HUES6 (cell line): ENCODE measurements at regions not wholly inside any gene's neighbourhood (a gene's known extent, or its start where the extent isn't known, plus 50 kb on each side); places are given as distances from the start of the nearest gene placed in this dataset.
"Not testable (repeated sequence)": the region's sequence is repeated elsewhere in the genome, so short reads cannot be mapped to it uniquely, and the experiment has no call there.

Experiments
- H3K27ac ChIP-seq: 2 replicates; pipeline ENCODE4 v1.7.0; 2013; ENCODE audit warnings: low read depth, mild to moderate bottlenecking, low read length, inconsistent platforms
- H3K27me3 ChIP-seq: 2 replicates; pipeline ENCODE4 v1.6.1; 2013; ENCODE audit warnings: low read length; ENCODE audit not compliant: control insufficient read depth, insufficient read depth
- H3K36me3 ChIP-seq: 2 replicates; pipeline ENCODE4 v1.6.1; 2013; ENCODE audit warnings: low read length; ENCODE audit not compliant: control insufficient read depth, insufficient read depth
- H3K4me1 ChIP-seq: 2 replicates; pipeline ENCODE4 v1.6.1; 2013; ENCODE audit warnings: low read length; ENCODE audit not compliant: control insufficient read depth, insufficient read depth
- H3K4me3 ChIP-seq: 2 replicates; pipeline ENCODE4 v1.5.1; 2013; ENCODE audit warnings: low read depth, low read length
- H3K9ac ChIP-seq: one replicate; pipeline ENCODE4 v1.6.1; 2013; ENCODE audit warnings: mild to moderate bottlenecking, low read length
- H3K9me3 ChIP-seq: 2 replicates; pipeline ENCODE4 v1.6.1; 2013; ENCODE audit warnings: low read depth, low read length; ENCODE audit not compliant: control insufficient read depth, insufficient read depth

- H3K4me1 ChIP-seq, result no peaks in the 10 kb centered on the region
- H3K9ac ChIP-seq, result no peak overlapping the region
- H3K27ac ChIP-seq, result no peak overlapping the region
- H3K36me3 ChIP-seq, result no peaks in the 10 kb centered on the region
- H3K9me3 ChIP-seq, result no peaks in the 10 kb centered on the region
- no peaks in the 10 kb centered on the region for H3K27me3 ChIP-seq
- no peak overlapping the region for H3K4me3 ChIP-seq
These were observed 243.0 kb upstream of the CYRIA start for GRCh38 chr2:16908656-16909055.

- H3K27me3 ChIP-seq, result no peaks in the 10 kb centered on the region
- no peaks in the 10 kb centered on the region for H3K4me1 ChIP-seq
- H3K9me3 ChIP-seq, result no peaks in the 10 kb centered on the region
- H3K9ac ChIP-seq, result no peak overlapping the region
- no peak overlapping the region for H3K27ac ChIP-seq
- H3K36me3 ChIP-seq, result no peaks in the 10 kb centered on the region
- no peak overlapping the region for H3K4me3 ChIP-seq
These were observed 242.1 kb upstream of the CYRIA start for GRCh38 chr2:16907645-16908282.

- H3K9me3 ChIP-seq, H3K27ac ChIP-seq, H3K9ac ChIP-seq, H3K4me1 ChIP-seq, H3K36me3 ChIP-seq, H3K4me3 ChIP-seq, H3K27me3 ChIP-seq: not testable (repeated sequence)
These were observed 239.7 kb upstream of the CYRIA start for GRCh38 chr2:16905325-16905724.

- H3K4me3 ChIP-seq, result no peak overlapping the region
These were observed 234.9 kb upstream of the CYRIA start for GRCh38 chr2:16900405-16901025.

GRCh38 chr2:16899958-16900357, 234.3 kb upstream of the CYRIA start:
- H3K27ac ChIP-seq, result no peak overlapping the region

More at GRCh38 chr2:16900405-16901025, 234.9 kb upstream of the CYRIA start:
- Histone ChIP-seq H3K27me3 (no peaks in the 10 kb centered on the region), H3K36me3 (no peaks in the 10 kb centered on the region), H3K4me1 (no peaks in the 10 kb centered on the region), H3K9ac (no peak overlapping the region), H3K27ac (no peak overlapping the region), H3K9me3 (no peaks in the 10 kb centered on the region)

GRCh38 chr2:16890081-16890480, 224.4 kb upstream of the CYRIA start:
- Histone ChIP-seq H3K9ac (no peak overlapping the region), H3K4me3 (no peak overlapping the region), H3K27ac (no peak overlapping the region), H3K4me1 (peaks cover 6% of the 10 kb centered on the region; the same call in 1 of the 2 replicates), H3K36me3 (no peaks in the 10 kb centered on the region), H3K27me3 (no peaks in the 10 kb centered on the region), H3K9me3 (no peaks in the 10 kb centered on the region)

More at GRCh38 chr2:16899958-16900357, 234.3 kb upstream of the CYRIA start:
- Histone ChIP-seq H3K9me3 (no peaks in the 10 kb centered on the region), H3K9ac (no peak overlapping the region), H3K4me1 (no peaks in the 10 kb centered on the region), H3K36me3 (no peaks in the 10 kb centered on the region), H3K4me3 (no peak overlapping the region), H3K27me3 (no peaks in the 10 kb centered on the region)

GRCh38 chr2:16885027-16885426, 219.4 kb upstream of the CYRIA start:
- Histone ChIP-seq H3K27ac (no peak overlapping the region), H3K36me3 (no peaks in the 10 kb centered on the region), H3K4me3 (no peak overlapping the region), H3K4me1 (peaks cover 8% of the 10 kb centered on the region), H3K9me3 (no peaks in the 10 kb centered on the region), H3K27me3 (no peaks in the 10 kb centered on the region), H3K9ac (no peak overlapping the region)

GRCh38 chr2:16882706-16883105, 217.1 kb upstream of the CYRIA start:
- H3K9me3 ChIP-seq, result no peaks in the 10 kb centered on the region
- H3K4me1 ChIP-seq, result peaks cover 5% of the 10 kb centered on the region; the same call in 1 of the 2 replicates
- H3K9ac ChIP-seq, result no peak overlapping the region
- H3K36me3 ChIP-seq, result no peaks in the 10 kb centered on the region
- no peak overlapping the region for H3K27ac ChIP-seq
- H3K4me3 ChIP-seq, result no peak overlapping the region
- H3K27me3 ChIP-seq, result no peaks in the 10 kb centered on the region

GRCh38 chr2:16881122-16881521, 215.5 kb upstream of the CYRIA start:
- no peaks in the 10 kb centered on the region for H3K36me3 ChIP-seq
- H3K27ac ChIP-seq, result no peak overlapping the region
- H3K9ac ChIP-seq, result no peak overlapping the region
- no peaks in the 10 kb centered on the region for H3K9me3 ChIP-seq
- H3K27me3 ChIP-seq, result no peaks in the 10 kb centered on the region
- H3K4me1 ChIP-seq, result peaks cover 5% of the 10 kb centered on the region; the same call in 1 of the 2 replicates
- no peak overlapping the region for H3K4me3 ChIP-seq

- Histone ChIP-seq H3K4me1 (no peaks in the 10 kb centered on the region), H3K4me3 (no peak overlapping the region), H3K9ac (no peak overlapping the region), H3K27me3 (no peaks in the 10 kb centered on the region), H3K36me3 (no peaks in the 10 kb centered on the region), H3K9me3 (no peaks in the 10 kb centered on the region), H3K27ac (no peak overlapping the region)
These were observed 205.8 kb upstream of the CYRIA start for GRCh38 chr2:16871411-16871810.

GRCh38 chr2:16870491-16871076, 204.9 kb upstream of the CYRIA start:
- Histone ChIP-seq H3K9me3 (no peaks in the 10 kb centered on the region), H3K4me3 (no peak overlapping the region), H3K27me3 (no peaks in the 10 kb centered on the region), H3K9ac (no peak overlapping the region), H3K27ac (no peak overlapping the region), H3K4me1 (no peaks in the 10 kb centered on the region), H3K36me3 (no peaks in the 10 kb centered on the region)
